ENCODE measurements at regions not wholly inside any gene's neighbourhood (a gene's known extent, or its start where the extent isn't known, plus 50 kb on each side); places are given as distances from the start of the nearest gene placed in this dataset.

- CTCF ChIA-PET (ENCODE audit: low intra/inter-chr PET ratio, low total read pairs) = no interaction called here
- Histone ChIP-seq H3K4me1 (ENCODE audit: insufficient read depth, low read length) (no peaks in the 10 kb centered on the region), H3K27ac (ENCODE audit: extremely low read length, insufficient read depth, low read length) (no peak overlapping the region), H3K4me2 (ENCODE audit: low read depth, low read length) (no peak overlapping the region), H4K20me1 (ENCODE audit: insufficient read depth, low read length) (no peaks in the 10 kb centered on the region), H2AFZ (ENCODE audit: low read length) (no peak overlapping the region), H3K79me2 (ENCODE audit: insufficient read depth, low read length) (no peaks in the 10 kb centered on the region), H3K9me3 (ENCODE audit: low read length) (peaks cover 47% of the 10 kb centered on the region), H3K36me3 (replicated peaks in 1 of 2; ENCODE audit: control insufficient read depth in 1 of 2, insufficient read depth in 2 of 2, low read length in 2 of 2) (no peaks in the 10 kb centered on the region), H3K27me3 (ENCODE audit: control insufficient read depth in 1 of 2, insufficient read depth in 2 of 2, low read length in 2 of 2) (no peaks in the 10 kb centered on the region), H3K9ac (ENCODE audit: insufficient read depth, low read depth, low read length) (no peak overlapping the region), H3K4me3 (replicated peaks in 1 of 3; ENCODE audit: insufficient read depth in 1 of 3, low read depth in 2 of 3, low read length in 3 of 3) (no peak overlapping the region)
- POLR2A ChIA-PET = no interaction called here
- no peak for FAIRE-seq
- WGBS (ENCODE audit: low lambda C conversion rate) = 3% methylated on average over 2 of the region's 2 CpGs
- no TSS peak for BruUV-seq (replicated peaks)
- no peak for TF ChIP-seq ZNF557 (CRISPR knock-in tag; IDR thresholded peaks at IDR 0.05)
- no peak for TF ChIP-seq ZFYVE20 (CRISPR knock-in tag; IDR thresholded peaks at IDR 0.05; ENCODE audit: borderline replicate concordance, low read depth)
- no peak for TF ChIP-seq ZNF274 (CRISPR knock-in tag; IDR thresholded peaks at IDR 0.05)
- TF ChIP-seq ZNF138 (CRISPR knock-in tag; IDR thresholded peaks at IDR 0.05; ENCODE audit: low read depth) = no peak
- TF ChIP-seq ERF (CRISPR knock-in tag; IDR thresholded peaks at IDR 0.05) = no peak
- no peak for TF ChIP-seq CBX5 (CRISPR knock-in tag; IDR thresholded peaks at IDR 0.05; ENCODE audit: borderline replicate concordance)
- no peak for TF ChIP-seq ZBTB3 (CRISPR knock-in tag; IDR thresholded peaks at IDR 0.05; ENCODE audit: borderline replicate concordance, low read depth)
- no peak for TF ChIP-seq GATA4 (IDR thresholded peaks at IDR 0.05; ENCODE audit: borderline replicate concordance, low read depth)
- TF ChIP-seq ATF3 (CRISPR knock-in tag; IDR thresholded peaks at IDR 0.05) = no peak
- no peak for TF ChIP-seq ZNF777 (CRISPR knock-in tag; IDR thresholded peaks at IDR 0.05)
- no peak for DNase-seq (ENCODE audit: low spot score)
- intact Hi-C loops (cut with micrococcal nuclease; ENCODE audit: unreplicated experiment) = no loop called here
- in situ Hi-C loops (cut with HindIII; ENCODE audit: extremely low pct_ligation_motif_present, low pct_unique_long_range_greater_than_20kb) = no loop called here
- ATAC-seq = no peak
Measured at GRCh38 chr15:97077975-97078374, 747.5 kb downstream of the NR2F2 start.

- in situ Hi-C loops (cut with HindIII; ENCODE audit: extremely low pct_ligation_motif_present, low pct_unique_long_range_greater_than_20kb) = no loop called here
- Histone ChIP-seq H3K9ac (ENCODE audit: insufficient read depth, low read depth, low read length) (no peak overlapping the region), H3K9me3 (ENCODE audit: low read length) (peaks cover 44% of the 10 kb centered on the region), H2AFZ (ENCODE audit: low read length) (no peak overlapping the region), H3K79me2 (ENCODE audit: insufficient read depth, low read length) (no peaks in the 10 kb centered on the region), H3K4me2 (ENCODE audit: low read depth, low read length) (no peak overlapping the region), H3K4me3 (replicated peaks in 1 of 3; ENCODE audit: insufficient read depth in 1 of 3, low read depth in 2 of 3, low read length in 3 of 3) (no peak overlapping the region), H3K27ac (ENCODE audit: extremely low read length, insufficient read depth, low read length) (no peak overlapping the region), H4K20me1 (ENCODE audit: insufficient read depth, low read length) (no peaks in the 10 kb centered on the region), H3K4me1 (ENCODE audit: insufficient read depth, low read length) (no peaks in the 10 kb centered on the region), H3K27me3 (ENCODE audit: control insufficient read depth in 1 of 2, insufficient read depth in 2 of 2, low read length in 2 of 2) (no peaks in the 10 kb centered on the region), H3K36me3 (replicated peaks in 1 of 2; ENCODE audit: control insufficient read depth in 1 of 2, insufficient read depth in 2 of 2, low read length in 2 of 2) (no peaks in the 10 kb centered on the region)
- ChIA-PET CTCF (ENCODE audit: low intra/inter-chr PET ratio, low total read pairs) (no interaction called here), POLR2A (no interaction called here)
- FAIRE-seq (no peak), DNase-seq (ENCODE audit: low spot score) (no peak), ATAC-seq (no peak)
- no TSS peak for BruUV-seq (replicated peaks)
- under 1% methylated on average over 6 of the region's 6 CpGs for WGBS (ENCODE audit: low lambda C conversion rate)
- intact Hi-C loops (cut with micrococcal nuclease; ENCODE audit: unreplicated experiment) = no loop called here
- TF ChIP-seq MTERF4 (CRISPR knock-in tag; IDR thresholded peaks at IDR 0.05) = no peak
- TF ChIP-seq PPARG (CRISPR knock-in tag; conservative IDR thresholded peaks at IDR 0.05) = no peak
- no peak for TF ChIP-seq ZNF20 (CRISPR knock-in tag; IDR thresholded peaks at IDR 0.05)
- no peak for TF ChIP-seq ZNF816 (CRISPR knock-in tag; IDR thresholded peaks at IDR 0.05; ENCODE audit: borderline replicate concordance)
- TF ChIP-seq, protein P1, sequence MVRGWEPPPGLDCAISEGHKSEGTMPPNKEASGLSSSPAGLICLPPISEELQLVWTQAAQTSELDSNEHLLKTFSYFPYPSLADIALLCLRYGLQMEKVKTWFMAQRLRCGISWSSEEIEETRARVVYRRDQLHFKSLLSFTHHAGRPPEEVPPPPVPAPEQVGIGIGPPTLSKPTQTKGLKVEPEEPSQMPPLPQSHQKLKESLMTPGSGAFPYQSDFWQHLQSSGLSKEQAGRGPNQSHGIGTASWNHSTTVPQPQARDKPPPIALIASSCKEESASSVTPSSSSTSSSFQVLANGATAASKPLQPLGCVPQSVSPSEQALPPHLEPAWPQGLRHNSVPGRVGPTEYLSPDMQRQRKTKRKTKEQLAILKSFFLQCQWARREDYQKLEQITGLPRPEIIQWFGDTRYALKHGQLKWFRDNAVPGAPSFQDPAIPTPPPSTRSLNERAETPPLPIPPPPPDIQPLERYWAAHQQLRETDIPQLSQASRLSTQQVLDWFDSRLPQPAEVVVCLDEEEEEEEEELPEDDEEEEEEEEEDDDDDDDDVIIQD (CRISPR knock-in tag; IDR thresholded peaks at IDR 0.05; ENCODE audit: low read depth) = no peak
- TF ChIP-seq, protein P2, sequence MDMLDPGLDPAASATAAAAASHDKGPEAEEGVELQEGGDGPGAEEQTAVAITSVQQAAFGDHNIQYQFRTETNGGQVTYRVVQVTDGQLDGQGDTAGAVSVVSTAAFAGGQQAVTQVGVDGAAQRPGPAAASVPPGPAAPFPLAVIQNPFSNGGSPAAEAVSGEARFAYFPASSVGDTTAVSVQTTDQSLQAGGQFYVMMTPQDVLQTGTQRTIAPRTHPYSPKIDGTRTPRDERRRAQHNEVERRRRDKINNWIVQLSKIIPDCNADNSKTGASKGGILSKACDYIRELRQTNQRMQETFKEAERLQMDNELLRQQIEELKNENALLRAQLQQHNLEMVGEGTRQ (IDR thresholded peaks at IDR 0.05; ENCODE audit: low read depth, low read length) = no peak
- TF ChIP-seq, protein P2 (CRISPR knock-in tag; IDR thresholded peaks at IDR 0.05; ENCODE audit: borderline replicate concordance) = no peak
Measured at GRCh38 chr15:97078591-97078990, 748.1 kb downstream of the NR2F2 start.

Measured in HepG2 (cell line).